ENCODE measurements at regions not wholly inside any gene's neighbourhood (a gene's known extent, or its start where the extent isn't known, plus 50 kb on each side); places are given as distances from the start of the nearest gene placed in this dataset.

DNA sequence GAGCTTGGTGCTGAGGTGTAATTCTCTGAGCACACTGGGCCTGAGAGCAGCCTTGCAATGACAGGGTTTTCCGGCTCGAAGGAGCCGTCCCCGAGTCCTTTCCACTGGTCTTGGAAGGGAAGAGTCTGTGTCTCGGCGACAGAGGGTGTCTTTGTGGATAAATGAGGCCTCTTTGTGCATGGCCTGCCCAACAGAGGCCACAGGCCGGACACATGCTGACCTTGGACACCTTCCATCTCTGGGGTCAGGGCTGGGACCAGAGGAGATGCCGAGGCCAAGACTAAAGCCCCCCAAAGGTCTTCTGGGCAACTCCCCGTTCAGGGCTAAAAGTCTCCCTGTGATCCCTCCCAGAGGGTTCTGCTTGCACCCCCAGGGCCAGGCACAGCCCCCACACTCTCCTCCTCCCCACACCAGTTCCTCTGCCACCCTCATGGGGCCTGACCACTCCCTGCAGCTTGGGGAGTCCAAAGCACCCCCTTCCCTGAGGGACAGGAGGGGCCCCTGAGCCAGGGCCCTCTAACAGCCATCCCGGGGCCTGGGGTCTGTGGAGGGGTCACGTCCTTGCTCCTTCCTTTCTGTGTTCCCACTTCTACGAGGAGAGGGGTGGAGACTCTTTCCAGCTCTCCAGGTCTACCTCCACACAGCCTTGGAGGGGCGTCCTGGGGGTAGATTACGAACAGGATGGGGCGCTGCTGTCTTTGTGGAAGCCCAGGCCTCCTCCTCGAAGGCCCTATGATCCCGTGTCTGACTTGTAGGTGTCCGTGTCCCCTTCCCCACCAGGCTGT, 130.6 kb upstream of the FAM20C start:
- Histone ChIP-seq H3K27me3 (ENCODE audit: control insufficient read depth in 5 of 5, insufficient read depth in 4 of 5, low read length in 5 of 5) (peaks cover 0 to 3% (median 0%) of the 10 kb centered on the region in 5 donors), H3K36me3 (ENCODE audit: control insufficient read depth in 5 of 5, insufficient read depth in 5 of 5, low read length in 5 of 5) (no peaks in the 10 kb centered on the region), H3K27ac (ENCODE audit: low read depth, low read length) (no peak overlapping the region), H3K4me1 (ENCODE audit: control insufficient read depth in 5 of 5, insufficient read depth in 5 of 5, low read length in 5 of 5) (peaks cover 6 to 41% (median 33%) of the 10 kb centered on the region in 5 donors), H3K9me3 (ENCODE audit: control insufficient read depth in 5 of 5, low read length in 5 of 5) (no peaks in the 10 kb centered on the region), H3K9ac (ENCODE audit: low read length in 5 of 5) (no peak overlapping the region), H3K4me3 (ENCODE audit: low read depth in 1 of 5, low read length in 5 of 5) (no peak overlapping the region)

DNA sequence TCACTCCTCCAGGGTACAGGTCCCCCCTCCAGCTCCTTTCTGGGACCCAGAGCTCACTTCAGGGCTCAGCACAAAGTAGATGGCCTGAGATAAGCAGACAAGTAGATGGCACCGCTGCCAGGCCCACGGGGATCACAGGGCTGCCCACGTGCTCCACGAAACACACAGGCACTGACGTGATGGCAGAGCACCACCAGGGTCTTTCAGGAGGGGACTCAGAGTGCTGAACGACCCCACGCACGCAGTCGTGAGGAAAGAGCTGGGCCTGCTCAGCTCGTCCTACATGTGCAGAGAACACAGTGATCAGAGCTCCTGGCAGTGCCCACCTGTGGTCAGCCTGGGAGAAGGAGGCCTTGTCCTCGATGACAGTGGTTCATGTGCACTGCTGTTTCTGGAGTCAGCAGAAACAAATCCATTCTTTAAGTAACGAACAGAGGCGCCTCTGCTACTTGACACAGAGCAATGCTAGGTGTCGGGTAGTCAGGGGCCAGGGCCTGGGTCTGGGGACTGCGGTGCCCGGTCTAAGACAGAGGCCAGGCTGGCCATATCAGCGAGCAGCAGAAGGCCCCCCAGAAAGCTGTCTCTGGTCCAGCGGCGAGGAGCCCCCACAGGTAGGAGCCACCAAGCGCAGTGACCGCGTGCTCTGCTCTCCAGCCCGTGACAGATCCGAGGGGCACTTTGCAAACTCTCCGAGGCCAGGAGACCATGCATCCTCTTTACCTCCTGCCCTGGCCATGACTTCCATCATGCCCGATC, 129.8 kb upstream of the FAM20C start:
- Histone ChIP-seq H3K4me3 (ENCODE audit: low read depth in 1 of 5, low read length in 5 of 5) (no peak overlapping the region), H3K9ac (ENCODE audit: low read length in 5 of 5) (no peak overlapping the region), H3K4me1 (ENCODE audit: control insufficient read depth in 5 of 5, insufficient read depth in 5 of 5, low read length in 5 of 5) (peaks cover 4 to 33% (median 25%) of the 10 kb centered on the region in 5 donors), H3K9me3 (ENCODE audit: control insufficient read depth in 5 of 5, low read length in 5 of 5) (no peaks in the 10 kb centered on the region), H3K27ac (ENCODE audit: low read depth, low read length) (no peak overlapping the region), H3K27me3 (ENCODE audit: control insufficient read depth in 5 of 5, insufficient read depth in 4 of 5, low read length in 5 of 5) (peaks cover 0 to 3% (median 0%) of the 10 kb centered on the region in 5 donors), H3K36me3 (ENCODE audit: control insufficient read depth in 5 of 5, insufficient read depth in 5 of 5, low read length in 5 of 5) (no peaks in the 10 kb centered on the region)

DNA sequence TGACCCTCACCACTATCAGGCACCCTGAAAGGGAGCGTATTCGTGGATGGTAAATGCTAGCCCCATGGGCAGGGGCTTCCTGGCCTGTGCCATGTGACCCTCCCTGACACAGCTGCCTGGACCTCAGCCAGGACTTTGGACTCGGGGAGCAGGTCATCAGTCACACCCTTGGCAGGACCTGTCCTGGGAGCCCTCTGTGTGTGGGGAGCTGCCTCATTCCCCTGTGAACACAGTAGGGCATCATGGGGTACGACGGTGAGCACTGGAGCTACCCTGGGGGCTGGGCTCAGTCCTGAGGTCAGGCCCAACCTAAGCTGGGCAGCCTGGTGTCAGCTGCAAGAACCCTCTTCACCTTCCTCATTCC, 129.3 kb upstream of the FAM20C start:
- Histone ChIP-seq H3K27ac (ENCODE audit: low read depth, low read length) (no peak overlapping the region), H3K27me3 (ENCODE audit: control insufficient read depth in 5 of 5, insufficient read depth in 4 of 5, low read length in 5 of 5) (peaks cover 0 to 3% (median 0%) of the 10 kb centered on the region in 5 donors), H3K9me3 (ENCODE audit: control insufficient read depth in 5 of 5, low read length in 5 of 5) (no peaks in the 10 kb centered on the region), H3K9ac (ENCODE audit: low read length in 5 of 5) (no peak overlapping the region), H3K4me3 (ENCODE audit: low read depth in 1 of 5, low read length in 5 of 5) (no peak overlapping the region), H3K36me3 (ENCODE audit: control insufficient read depth in 5 of 5, insufficient read depth in 5 of 5, low read length in 5 of 5) (no peaks in the 10 kb centered on the region), H3K4me1 (ENCODE audit: control insufficient read depth in 5 of 5, insufficient read depth in 5 of 5, low read length in 5 of 5) (peaks cover 3 to 27% (median 20%) of the 10 kb centered on the region in 5 donors)

DNA sequence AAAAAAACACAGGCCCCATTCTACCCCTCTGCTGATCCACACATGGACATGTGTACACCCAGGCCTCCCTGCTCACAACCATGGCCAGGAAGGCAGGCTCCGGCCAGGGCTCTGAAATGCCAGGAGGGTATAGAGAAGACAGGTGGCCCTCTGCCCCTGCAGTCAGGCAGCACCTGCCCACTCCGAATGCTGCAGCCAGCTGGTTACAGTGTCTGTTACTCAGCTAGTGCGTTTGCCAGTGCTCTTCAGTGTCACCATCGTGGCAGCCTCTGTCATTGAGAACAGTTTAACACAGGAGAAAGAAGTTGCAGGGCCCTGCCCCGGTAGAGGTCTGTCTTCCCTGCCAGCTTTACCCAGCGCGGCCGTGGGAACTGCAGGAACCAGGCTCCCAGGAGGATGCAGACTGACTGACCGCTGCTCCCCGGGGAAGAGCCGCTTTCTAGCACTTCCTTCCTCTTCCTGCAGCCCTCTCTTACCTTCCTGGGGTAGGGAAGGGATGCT, 128.8 kb upstream of the FAM20C start:
- peaks cover 0 to 5% (median 0%) of the 10 kb centered on the region in 5 donors for H3K27me3 ChIP-seq (ENCODE audit: control insufficient read depth in 5 of 5, insufficient read depth in 4 of 5, low read length in 5 of 5)
- no peaks in the 10 kb centered on the region for H3K9me3 ChIP-seq (ENCODE audit: control insufficient read depth in 5 of 5, low read length in 5 of 5)
- H3K9ac ChIP-seq (ENCODE audit: low read length in 5 of 5) = peak overlapping the region in 1 of 5 donors; percentile 23
- no peak overlapping the region for H3K27ac ChIP-seq (ENCODE audit: low read depth, low read length)
- H3K4me3 ChIP-seq (ENCODE audit: low read depth in 1 of 5, low read length in 5 of 5) = no peak overlapping the region
- peaks cover 3 to 24% (median 16%) of the 10 kb centered on the region in 5 donors for H3K4me1 ChIP-seq (ENCODE audit: control insufficient read depth in 5 of 5, insufficient read depth in 5 of 5, low read length in 5 of 5)
- no peaks in the 10 kb centered on the region for H3K36me3 ChIP-seq (ENCODE audit: control insufficient read depth in 5 of 5, insufficient read depth in 5 of 5, low read length in 5 of 5)

DNA sequence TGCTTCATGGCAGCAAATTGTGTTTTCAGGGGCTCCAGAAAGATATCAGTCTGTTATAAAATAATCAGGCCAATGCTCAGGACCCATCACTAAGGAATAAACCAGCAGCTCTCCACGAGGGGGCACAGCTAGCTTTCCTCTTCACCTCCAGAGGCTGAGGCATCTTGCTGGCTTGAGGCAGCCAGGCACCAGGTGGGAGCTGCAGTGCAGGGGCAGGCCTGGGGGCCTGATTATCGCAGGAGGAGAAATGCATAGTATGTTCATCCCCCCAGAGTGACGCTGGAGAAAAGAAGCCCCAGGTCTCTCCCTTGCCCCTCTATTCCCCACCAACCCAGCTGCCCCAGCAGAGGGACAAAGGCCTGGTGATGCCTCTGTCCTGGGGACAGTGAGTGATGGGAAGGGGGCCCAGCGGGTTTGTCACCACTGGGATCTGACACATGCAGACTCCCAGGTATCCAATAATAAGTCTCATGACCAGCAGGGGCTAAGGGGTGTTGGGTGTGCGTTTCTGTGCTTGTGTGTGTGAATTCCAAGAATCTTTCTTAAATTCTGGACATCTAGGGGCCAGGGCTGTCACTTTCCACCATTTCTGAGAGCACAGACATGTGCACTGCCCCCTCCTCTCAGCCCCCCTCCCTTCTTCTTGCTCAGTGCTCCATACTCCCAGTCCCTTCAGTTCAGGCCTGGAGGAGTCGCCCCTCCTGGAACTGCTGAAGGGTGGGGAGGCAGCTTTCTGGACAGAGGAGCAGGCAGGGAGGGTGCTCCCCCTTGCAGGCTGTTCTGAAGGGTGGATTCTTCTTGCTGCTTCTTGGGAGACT, 128.1 kb upstream of the FAM20C start:
- H3K9ac ChIP-seq (ENCODE audit: low read length in 5 of 5) = no peak overlapping the region
- H3K27ac ChIP-seq (ENCODE audit: low read depth, low read length) = no peak overlapping the region
- no peak overlapping the region for H3K4me3 ChIP-seq (ENCODE audit: low read depth in 1 of 5, low read length in 5 of 5)
- H3K36me3 ChIP-seq (ENCODE audit: control insufficient read depth in 5 of 5, insufficient read depth in 5 of 5, low read length in 5 of 5) = no peaks in the 10 kb centered on the region
- H3K4me1 ChIP-seq (ENCODE audit: control insufficient read depth in 5 of 5, insufficient read depth in 5 of 5, low read length in 5 of 5) = peaks cover 3 to 24% (median 16%) of the 10 kb centered on the region in 5 donors
- peaks cover 0 to 5% (median 0%) of the 10 kb centered on the region in 5 donors for H3K27me3 ChIP-seq (ENCODE audit: control insufficient read depth in 5 of 5, insufficient read depth in 4 of 5, low read length in 5 of 5)
- no peaks in the 10 kb centered on the region for H3K9me3 ChIP-seq (ENCODE audit: control insufficient read depth in 5 of 5, low read length in 5 of 5)

GRCh38 chr7:64916-65341, 127.4 kb upstream of the FAM20C start:
- H3K4me1 ChIP-seq (ENCODE audit: control insufficient read depth in 5 of 5, insufficient read depth in 5 of 5, low read length in 5 of 5) = peaks cover 3 to 24% (median 16%) of the 10 kb centered on the region in 5 donors
- H3K36me3 ChIP-seq (ENCODE audit: control insufficient read depth in 5 of 5, insufficient read depth in 5 of 5, low read length in 5 of 5) = no peaks in the 10 kb centered on the region
- no peak overlapping the region for H3K4me3 ChIP-seq (ENCODE audit: low read depth in 1 of 5, low read length in 5 of 5)
- no peaks in the 10 kb centered on the region for H3K9me3 ChIP-seq (ENCODE audit: control insufficient read depth in 5 of 5, low read length in 5 of 5)
- no peak overlapping the region for H3K9ac ChIP-seq (ENCODE audit: low read length in 5 of 5)
- H3K27ac ChIP-seq (ENCODE audit: low read depth, low read length) = no peak overlapping the region
- peaks cover 0 to 5% (median 0%) of the 10 kb centered on the region in 5 donors for H3K27me3 ChIP-seq (ENCODE audit: control insufficient read depth in 5 of 5, insufficient read depth in 4 of 5, low read length in 5 of 5)

DNA sequence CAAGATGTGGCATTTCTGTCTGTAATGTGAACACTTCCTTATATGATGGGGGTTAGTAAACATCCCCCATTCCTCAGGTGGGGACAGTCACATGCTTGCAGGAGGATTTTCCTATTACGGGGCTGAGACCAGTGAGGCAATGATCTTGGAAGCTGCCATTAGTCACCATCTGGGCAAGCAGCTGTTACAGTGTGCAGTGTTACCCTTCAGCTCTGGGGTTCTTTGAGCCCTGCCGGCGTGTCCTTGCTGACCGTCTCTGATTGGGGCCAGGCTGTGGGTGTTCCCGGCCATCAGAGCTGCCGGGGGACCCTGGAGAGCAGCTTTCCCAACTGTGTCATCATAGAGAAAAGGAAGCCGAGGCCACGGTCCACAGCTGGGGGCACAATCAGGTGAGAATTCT, 126.8 kb upstream of the FAM20C start:
- no peaks in the 10 kb centered on the region for H3K36me3 ChIP-seq (ENCODE audit: control insufficient read depth in 5 of 5, insufficient read depth in 5 of 5, low read length in 5 of 5)
- no peak overlapping the region for H3K4me3 ChIP-seq (ENCODE audit: low read depth in 1 of 5, low read length in 5 of 5)
- no peak overlapping the region for H3K27ac ChIP-seq (ENCODE audit: low read depth, low read length)
- H3K27me3 ChIP-seq (ENCODE audit: control insufficient read depth in 5 of 5, insufficient read depth in 4 of 5, low read length in 5 of 5) = peaks cover 0 to 5% (median 0%) of the 10 kb centered on the region in 5 donors
- no peak overlapping the region for H3K9ac ChIP-seq (ENCODE audit: low read length in 5 of 5)
- H3K9me3 ChIP-seq (ENCODE audit: control insufficient read depth in 5 of 5, low read length in 5 of 5) = no peaks in the 10 kb centered on the region
- peaks cover 3 to 24% (median 16%) of the 10 kb centered on the region in 5 donors for H3K4me1 ChIP-seq (ENCODE audit: control insufficient read depth in 5 of 5, insufficient read depth in 5 of 5, low read length in 5 of 5)

DNA sequence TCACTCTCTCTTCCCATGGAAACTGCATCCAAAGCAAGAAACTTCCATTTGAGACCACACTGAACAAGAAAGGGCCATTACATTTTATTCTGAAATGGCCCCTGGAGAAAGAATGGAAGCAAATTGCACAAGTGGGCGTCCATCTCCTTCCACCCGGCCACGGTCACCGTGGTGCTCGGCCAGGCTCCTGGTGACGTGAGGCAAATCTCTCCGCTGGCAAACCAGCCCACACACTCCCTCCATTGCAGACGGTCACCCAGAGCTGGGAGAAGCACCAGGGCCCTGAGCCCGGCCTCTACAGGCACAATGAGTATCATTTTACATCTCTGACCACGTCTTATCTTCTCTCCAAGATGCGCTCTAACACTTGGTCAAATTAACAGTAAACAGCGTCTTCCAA, 126.1 kb upstream of the FAM20C start:
- Histone ChIP-seq H3K27ac (ENCODE audit: low read depth, low read length) (no peak overlapping the region), H3K27me3 (ENCODE audit: control insufficient read depth in 5 of 5, insufficient read depth in 4 of 5, low read length in 5 of 5) (peaks cover 0 to 5% (median 0%) of the 10 kb centered on the region in 5 donors), H3K36me3 (ENCODE audit: control insufficient read depth in 5 of 5, insufficient read depth in 5 of 5, low read length in 5 of 5) (no peaks in the 10 kb centered on the region), H3K9ac (ENCODE audit: low read length in 5 of 5) (no peak overlapping the region), H3K9me3 (ENCODE audit: control insufficient read depth in 5 of 5, low read length in 5 of 5) (no peaks in the 10 kb centered on the region), H3K4me1 (ENCODE audit: control insufficient read depth in 5 of 5, insufficient read depth in 5 of 5, low read length in 5 of 5) (peaks cover 3 to 24% (median 16%) of the 10 kb centered on the region in 5 donors), H3K4me3 (ENCODE audit: low read depth in 1 of 5, low read length in 5 of 5) (no peak overlapping the region)

DNA sequence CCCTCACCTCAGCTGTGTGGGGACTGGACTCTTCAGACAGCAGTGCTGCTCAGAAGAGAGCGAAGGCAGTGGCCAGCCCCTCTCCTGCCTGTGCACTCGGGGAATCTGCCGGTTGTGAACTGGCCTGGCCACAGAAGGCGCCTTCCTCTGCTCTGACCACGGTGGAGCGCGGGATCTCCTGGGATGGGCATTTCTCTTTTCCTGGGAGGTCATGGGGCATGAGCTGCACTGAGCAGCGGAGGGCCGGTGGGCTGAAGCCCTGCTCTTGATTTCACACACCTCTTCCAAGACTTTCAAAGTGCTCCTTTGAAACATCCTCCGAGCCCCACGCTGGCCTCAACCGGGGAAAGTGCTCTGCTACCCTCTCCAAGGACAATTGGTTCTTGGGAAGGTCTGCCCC, 125.6 kb upstream of the FAM20C start:
- Histone ChIP-seq H3K9ac (ENCODE audit: low read length in 5 of 5) (no peak overlapping the region), H3K36me3 (ENCODE audit: control insufficient read depth in 5 of 5, insufficient read depth in 5 of 5, low read length in 5 of 5) (no peaks in the 10 kb centered on the region), H3K27ac (ENCODE audit: low read depth, low read length) (no peak overlapping the region), H3K9me3 (ENCODE audit: control insufficient read depth in 5 of 5, low read length in 5 of 5) (no peaks in the 10 kb centered on the region), H3K4me1 (ENCODE audit: control insufficient read depth in 5 of 5, insufficient read depth in 5 of 5, low read length in 5 of 5) (peaks cover 3 to 24% (median 16%) of the 10 kb centered on the region in 5 donors), H3K27me3 (ENCODE audit: control insufficient read depth in 5 of 5, insufficient read depth in 4 of 5, low read length in 5 of 5) (peaks cover 0 to 5% (median 0%) of the 10 kb centered on the region in 5 donors), H3K4me3 (ENCODE audit: low read depth in 1 of 5, low read length in 5 of 5) (no peak overlapping the region)

Measured in subcutaneous abdominal adipose tissue (tissue), 5 donors.